T1000 (cell line): ENCODE measurements at regions not wholly inside any gene's neighbourhood (a gene's known extent, or its start where the extent isn't known, plus 50 kb on each side); places are given as distances from the start of the nearest gene placed in this dataset.
"Not testable (repeated sequence)": the region's sequence is repeated elsewhere in the genome, so short reads cannot be mapped to it uniquely, and the experiment has no call there.

Experiments
- DNase-seq: peaks from one replicate; lab custom pipeline; 2025; ENCODE audit warnings: mixed read lengths; lab: John Stamatoyannopoulos, UW

DNA sequence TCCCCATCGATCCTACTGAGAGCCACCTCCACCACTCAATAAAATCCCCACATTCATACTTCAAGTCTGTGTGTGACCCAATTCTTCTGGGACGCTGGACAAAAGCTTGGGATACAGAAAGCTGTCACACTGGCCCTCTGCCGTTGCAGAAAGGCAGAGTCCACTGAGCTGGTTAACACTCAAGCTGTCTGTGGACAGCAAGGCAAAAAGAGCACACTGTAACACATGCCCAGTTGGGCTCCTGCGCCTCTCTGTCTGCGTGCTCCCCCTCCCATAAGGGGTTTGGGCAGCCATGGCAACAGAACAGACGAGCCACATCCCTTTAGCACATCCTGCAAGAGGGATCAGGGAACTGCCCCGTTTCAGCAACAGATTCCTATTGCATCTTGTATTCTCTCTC, 106.9 kb upstream of the RGPD4 start:
- no peak for DNase-seq

DNA sequence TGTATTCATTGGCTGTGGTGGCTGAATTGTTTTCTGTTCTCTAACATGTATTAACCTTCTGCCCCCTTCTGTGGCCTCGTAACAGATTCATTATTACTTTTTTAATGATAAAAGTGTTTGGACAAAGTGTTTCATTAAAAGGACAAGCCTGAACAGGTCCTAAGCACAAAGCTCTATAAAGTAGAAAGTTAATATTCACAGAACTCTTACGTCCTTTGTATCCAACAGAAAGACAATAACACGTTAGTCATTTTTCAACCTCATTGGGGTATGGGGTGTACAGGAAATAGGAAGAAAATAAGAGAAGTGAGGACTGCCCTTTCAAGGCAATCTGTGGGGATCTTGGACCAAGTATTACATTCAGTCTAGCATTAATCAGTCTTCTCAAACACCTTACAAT, 105.5 kb upstream of the RGPD4 start:
- DNase-seq = no peak

DNA sequence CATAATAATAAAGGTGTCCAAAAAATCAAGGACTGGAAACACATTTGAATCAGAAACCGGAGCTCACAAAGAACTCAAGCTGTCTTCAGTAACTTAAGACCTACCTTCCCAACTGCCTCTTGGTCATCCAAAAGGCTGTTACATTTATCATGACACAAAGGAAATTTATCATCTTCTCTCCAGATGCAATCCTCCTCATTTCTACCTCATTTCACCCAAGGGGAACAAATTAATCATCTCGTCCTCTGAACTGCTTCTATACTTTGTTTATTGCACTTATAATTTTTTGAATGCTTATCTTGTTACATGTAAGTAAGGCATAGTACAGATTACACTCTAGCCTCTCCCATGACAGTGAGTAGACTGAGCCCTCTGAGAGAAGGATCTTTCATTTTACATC, 105.1 kb upstream of the RGPD4 start:
- DNase-seq = no peak

DNA sequence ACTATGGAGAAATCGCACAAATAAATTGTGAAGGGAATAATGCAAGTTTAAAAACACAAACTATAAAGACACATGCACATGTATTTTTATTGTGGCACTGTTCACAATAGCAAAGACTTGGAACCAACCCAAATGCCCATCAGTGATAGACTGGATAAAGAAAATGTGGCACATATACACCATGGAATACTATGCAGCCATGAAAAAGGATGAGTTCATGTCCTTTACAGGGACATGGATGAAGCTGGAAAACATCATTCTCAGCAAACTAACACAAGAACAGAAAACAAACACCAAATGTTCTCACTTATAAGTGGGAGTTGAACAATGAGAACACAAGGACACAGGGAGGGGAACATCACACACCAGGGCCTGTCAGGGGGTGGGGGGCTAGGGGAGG, 100.9 kb upstream of the RGPD4 start:
- DNase-seq = not testable (repeated sequence)

DNA sequence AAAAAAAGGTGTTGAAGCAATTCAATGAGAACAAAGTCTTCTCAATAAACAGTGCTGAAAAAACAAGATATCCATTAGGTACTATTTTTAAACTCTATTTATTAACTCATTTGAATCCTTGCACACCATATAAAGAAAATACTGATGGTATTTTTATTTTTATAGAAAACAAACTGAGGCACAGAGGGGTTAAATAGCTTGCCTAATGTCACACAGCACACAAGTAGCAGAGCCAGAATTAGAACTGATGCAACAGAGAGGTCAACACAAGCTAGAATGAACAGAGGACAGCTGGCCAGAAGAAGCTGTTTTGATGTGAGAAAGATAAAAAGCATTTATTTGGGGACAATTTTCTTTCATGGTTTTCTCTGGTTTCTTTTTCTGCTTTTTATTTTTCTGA, 99.4 kb upstream of the RGPD4 start:
- DNase-seq = no peak

DNA sequence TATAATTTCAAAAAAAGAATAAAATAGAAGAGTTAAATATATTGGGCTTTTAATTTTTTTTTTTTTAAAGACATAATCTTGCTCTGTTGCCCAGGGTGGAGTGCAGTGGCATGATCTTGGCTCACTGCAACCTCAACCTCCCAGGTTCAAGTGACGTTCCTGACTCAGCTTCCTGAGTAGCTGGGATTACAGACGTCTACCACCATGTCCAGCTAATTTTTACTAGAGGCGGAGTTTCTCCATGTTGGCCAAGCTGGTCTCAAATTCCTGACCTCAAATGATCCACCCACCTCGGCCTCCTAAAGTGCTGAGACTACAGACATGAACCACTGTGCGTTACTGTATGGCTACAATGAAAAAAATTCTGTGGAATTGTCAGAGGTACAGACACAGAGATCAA, 98.1 kb upstream of the RGPD4 start:
- DNase-seq = no peak

DNA sequence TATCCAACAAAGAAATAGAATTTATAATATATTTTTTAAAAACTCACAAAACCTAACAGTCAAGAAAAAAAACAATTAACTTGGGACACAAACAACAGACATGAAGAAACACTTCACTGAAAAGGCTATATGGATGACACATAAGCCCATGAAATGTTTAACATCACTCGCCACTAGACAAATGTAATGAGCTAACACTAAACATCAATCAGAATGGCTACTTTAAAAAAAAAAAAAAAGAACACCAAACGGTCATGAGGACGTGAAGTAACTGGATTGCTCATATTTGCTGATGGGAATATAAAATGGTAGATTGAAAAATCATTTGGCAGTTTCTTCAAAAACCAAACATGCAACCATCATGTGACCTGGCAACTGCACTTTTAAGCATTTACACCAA, 97.3 kb upstream of the RGPD4 start:
- DNase-seq = no peak

DNA sequence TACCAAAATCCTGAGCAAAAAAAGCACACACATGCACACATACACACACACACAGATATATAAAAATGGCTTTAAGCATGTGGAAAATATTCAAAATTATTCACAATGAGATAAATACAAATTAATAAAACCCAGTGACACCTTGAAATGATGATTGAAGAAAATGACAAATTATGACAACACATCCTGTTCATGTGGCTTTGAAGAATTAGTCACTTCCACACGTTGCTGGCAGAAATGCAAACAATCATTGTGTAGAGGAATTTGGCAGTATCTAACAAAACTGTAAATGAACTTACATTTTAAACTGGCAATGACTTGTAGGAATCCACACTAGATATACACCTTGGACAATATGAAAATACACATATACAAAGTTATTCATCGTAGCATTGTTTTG, 95.8 kb upstream of the RGPD4 start:
- no peak for DNase-seq

DNA sequence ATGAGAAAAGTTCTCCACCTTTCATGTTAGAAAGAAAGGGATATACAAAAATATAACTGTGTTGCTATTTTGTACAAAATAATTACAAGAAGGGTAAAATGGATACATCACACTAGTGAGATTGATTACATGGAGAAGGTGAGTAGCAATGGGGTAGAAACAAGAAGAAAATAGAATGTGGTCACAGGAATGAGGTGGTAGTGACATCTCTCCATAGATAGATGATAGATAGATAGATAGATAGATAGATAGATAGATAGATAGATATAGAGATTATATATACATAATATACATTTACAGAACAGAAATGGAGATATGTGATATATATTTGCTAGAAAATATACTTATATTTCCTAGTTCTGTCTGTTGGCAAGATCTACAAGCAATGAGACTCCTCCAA, 95.3 kb upstream of the RGPD4 start:
- DNase-seq = no peak

DNA sequence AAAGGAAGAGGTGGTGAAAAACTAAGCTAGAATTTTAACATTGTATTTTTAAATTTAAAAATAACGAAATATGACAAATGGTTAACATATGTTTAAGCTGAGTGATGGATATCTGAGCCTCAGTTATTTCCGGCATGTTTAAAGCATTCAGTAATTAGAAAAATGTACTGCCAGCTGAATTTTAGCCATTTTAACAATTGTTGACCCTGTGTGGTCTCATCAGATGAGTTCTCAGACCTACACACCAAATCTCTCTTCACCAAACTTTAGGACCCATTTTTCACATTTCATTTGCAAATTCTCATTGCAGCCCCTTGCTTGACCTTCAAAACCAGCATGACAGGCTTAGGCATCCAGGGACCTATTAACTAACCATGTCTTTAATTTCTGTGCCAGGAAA, 91.5 kb upstream of the RGPD4 start:
- no peak for DNase-seq

DNA sequence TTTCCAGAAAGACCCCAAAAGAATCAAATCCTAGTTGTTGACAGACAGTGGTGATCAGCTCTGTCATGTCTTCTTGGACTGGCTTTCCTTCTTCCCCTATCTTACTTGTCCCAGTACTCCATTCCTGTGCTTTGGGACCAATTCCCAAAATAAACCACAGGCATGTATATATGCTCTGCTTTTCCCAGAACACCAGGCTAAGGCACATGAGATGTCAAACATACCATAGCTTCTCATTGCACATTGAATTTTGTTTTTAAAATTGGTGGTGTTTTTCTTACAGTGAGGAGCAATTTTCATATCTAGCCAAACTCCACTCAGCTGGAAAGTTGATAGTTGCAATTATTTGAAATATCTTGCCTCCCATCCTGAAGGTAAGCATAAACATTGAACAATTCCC, 88.9 kb upstream of the RGPD4 start:
- DNase-seq = no peak

DNA sequence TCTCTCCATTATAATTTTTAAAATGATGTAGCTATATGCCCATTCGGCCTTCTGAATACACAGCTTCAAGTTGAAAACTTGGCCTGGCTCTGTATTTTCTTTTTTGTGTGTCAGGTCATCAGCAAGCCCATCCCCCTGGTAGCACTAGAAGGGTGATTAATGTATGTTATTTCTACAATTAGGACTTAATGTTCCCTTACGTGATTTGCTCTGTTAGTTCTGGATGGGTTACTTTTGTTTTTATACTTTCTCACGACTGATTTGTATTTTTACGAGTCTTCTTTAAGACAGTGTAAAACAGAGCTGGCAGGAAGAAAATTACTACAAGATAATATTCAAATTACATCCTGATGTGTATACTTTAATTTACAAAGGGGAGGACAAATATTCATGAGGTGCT, 88.4 kb upstream of the RGPD4 start:
- DNase-seq = no peak

DNA sequence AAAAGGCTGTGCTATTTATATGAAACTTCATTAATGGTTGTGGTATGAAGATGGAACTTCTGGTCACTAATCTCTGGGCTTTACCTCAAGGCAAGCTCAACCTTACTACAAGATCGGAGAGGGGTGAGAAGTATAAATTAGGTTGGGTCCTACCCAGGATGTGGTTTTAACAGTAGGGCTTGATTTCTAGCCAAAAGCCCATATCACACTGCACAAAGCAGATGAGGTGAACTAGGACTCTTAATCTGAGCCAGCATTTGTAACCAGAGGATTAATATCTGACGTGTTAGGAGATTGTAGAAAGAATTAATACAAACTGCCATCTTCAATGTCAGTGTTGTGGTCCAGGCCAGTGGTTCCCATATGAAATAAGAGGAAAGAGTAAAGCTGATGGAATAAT, 86.4 kb upstream of the RGPD4 start:
- DNase-seq = no peak

DNA sequence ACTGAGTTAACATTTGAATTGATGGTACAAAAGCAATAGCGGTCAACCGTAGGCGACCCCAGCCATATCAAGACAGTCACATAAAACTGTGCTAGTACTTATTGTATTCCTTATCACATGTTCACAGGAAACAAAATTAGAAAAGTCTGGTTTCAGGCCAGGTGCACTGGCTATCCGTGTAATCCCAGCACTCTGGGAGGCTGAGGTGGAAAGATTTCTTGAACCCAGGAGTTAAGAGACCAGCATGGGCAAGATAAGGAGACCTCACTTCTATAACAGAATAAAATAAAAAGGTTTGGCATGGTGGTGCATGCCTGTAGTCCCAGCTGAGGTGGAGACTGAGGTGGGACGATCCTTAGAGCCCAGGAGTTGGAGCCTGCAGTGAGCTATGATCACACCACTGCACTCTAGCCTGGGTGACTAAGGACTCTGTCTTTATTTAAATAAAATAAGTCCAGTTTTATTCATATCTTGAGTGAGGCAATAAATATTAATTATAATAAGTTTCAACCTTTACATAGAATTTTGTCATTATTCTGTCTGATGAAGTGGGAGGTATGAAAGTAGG, 84.1 kb upstream of the RGPD4 start:
- no peak for DNase-seq

DNA sequence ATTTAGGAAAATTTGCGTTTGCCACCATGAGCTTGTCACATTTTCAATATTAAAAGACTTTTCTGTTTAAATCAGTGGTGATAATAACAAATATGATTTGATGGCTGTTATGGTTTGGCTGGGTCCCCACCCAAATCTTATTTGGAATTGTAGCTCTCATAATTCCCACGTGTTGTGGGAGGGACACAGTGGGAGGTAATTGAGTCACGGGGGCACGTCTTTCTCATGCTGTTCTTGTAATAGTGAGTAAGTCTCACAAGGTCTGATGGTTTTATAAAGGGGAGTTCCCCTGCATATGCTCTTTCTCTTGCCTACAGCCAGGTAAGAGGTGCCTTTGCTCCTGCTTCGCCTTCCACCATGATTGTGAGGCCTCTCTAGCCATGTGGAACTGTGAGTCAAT, 83.4 kb upstream of the RGPD4 start:
- no peak for DNase-seq

DNA sequence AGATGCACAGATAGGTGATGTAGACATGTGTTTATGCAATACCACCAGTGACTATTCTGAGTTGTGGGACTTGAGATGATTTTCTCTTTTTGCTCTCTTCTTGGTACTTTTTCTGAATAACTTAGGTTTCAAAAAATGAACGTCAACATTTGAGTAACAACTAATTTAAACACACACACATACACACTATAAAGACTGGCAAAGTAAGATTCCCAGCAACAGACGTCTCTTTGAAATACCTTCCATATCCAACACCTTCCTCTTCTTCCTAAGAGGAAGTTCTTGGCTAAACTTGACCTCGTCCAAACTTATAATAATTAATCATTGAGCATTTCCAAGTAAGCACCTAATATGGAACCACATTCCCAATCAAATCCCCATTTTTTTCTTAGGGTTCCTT, 81.6 kb upstream of the RGPD4 start:
- DNase-seq = no peak

DNA sequence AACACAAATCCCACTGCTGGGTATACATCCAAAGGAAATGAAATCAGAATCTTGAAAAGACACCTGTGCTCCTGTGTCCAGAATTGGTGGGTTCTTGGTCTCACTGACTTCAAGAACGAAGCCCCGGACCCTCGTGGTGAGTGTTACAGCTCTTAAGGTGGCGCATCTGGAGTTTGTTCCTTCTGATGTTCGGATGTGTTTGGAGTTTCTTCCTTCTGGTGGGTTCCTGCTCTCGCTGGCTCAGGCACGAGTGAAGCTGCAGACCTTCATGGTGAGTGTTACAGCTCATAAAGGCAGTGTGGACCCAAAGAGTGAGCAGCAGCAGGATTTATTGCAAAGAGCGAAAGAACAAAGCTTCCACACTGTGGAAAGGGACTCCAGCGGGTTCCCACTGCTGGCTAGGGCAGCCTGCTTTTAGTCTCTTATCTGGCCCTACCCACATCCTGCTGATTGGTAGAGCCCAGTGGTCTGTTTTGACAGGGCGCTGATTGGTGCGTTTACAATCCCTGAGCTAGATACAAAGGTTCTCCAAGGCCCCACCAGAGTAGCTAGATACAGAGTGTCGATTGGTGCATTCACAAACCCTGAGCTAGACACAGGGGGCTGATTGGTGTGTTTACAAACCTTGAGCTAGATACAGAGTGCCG, 80.0 kb upstream of the RGPD4 start:
- DNase-seq = not testable (repeated sequence)

DNA sequence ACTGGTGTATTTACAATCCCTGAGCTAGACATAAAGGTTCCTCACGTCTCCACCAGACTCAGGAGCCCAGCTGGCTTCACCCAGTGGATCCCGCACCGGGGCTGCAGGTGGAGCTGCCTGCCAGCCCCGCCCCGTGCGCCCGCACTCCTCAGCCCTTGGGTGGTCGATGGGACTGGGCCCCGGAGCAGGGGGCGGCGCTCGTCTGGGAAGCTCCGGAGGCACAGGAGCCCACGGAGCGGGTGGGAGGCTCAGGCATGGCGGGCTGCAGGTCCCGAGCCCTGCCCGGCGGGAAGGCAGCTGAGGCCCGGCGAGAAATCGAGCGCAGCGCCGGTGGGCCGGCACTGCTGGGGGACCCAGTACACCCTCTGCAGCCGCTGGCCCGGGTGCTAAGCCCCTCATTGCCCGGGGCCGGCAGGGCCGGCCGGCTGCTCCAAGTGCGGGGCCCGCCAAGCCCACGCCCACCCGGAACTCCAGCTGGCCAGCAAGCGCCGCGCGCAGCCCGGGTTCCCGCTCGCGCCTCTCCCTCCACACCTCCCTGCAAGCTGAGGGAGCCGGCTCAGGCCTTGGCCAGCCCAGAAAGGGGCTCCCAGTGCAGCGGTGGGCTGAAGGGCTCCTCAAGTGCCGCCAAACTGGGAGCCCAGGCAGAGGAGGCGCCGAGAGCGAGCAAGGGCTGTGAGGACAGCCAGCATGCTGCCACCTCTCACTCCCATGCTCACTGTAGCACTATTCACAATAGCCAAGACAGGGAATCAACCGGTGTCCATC, 79.3 kb upstream of the RGPD4 start:
- not testable (repeated sequence) for DNase-seq

DNA sequence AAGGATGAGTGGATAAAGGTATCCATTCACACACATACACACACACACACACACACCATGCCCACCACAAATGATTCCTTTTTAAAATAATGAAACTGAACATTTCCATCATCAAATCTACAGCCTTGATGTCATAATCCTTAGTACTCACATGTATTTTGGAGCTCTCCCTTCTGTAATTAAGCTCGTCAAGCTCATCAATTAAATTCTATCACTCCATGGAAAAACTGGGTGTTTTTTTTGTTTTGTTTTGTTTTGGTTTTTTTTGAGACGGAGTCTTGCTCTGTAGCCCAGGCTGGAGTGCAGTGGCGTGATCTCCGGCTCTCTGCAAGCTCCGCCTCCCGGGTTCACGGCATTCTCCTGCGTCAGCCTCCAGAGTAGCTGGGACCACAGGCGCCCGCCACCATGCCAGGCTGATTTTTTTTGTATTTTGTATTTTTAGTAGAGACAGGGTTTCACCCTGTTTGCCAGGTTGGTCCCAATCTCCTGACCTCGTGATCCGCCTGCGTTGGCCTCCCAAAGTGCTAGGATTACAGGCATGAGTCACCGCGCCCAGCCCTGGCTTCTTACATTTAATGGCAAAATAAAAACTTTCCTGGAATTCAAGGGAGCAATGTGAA, 78.6 kb upstream of the RGPD4 start:
- DNase-seq = no peak

DNA sequence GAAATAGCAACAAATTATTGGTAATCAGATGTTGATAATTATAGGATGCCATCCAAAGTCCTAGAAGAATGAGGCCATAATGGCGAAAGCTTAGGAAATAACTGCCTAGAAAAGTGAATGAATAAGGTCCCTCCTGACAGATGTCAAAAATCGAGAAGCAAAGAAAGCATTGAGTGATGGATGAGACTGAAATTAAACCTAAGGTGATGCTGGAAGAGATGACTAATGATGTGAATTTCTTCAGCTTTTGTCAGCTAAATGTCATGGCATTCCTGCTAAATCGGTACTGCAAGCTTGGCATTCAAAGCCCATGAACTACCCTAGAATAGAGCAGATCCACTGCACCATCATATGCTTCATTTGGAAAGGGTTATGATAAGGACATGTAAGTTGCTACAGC, 74.8 kb upstream of the RGPD4 start:
- no peak for DNase-seq

DNA sequence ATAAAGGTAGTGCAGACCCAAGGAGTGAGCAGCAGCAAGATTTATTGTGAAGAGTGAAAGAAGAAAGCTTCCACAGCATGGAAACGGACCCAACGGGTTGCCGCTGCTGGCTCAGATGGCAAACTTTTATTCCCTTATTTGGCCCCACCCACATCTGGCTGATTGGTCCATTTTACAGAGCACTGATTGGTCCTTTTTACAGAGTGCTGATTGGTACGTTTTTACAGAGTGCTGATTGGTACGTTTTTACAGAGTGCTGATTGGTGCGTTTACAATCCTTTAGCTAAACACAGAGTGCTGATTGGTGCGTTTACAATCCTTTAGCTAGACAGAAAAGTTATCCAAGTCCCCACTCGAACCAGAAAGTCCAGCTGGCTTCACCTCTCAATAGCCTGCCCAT, 72.9 kb upstream of the RGPD4 start:
- not testable (repeated sequence) for DNase-seq

DNA sequence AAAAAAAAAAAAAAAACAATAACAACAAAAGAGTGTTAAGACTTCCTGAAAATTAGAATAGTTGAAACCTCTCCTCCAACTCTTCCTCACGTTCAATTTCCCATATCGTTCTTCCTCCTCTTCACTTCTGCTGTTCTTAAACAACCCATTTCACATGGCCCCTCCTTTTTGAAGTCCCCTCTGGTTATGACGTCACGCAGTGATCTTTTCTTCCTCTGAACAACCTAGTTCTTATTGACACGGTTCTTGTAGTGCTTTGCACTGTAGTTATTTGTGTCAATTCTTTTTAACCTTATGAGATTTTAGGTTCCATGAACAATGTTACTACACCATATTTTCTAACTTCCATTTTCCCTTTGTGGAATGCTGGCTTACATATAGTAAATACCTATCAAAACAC, 69.5 kb upstream of the RGPD4 start:
- no peak for DNase-seq
